Sigmoid colon (tissue), 6 donors: ENCODE measurements at regions not wholly inside any gene's neighbourhood (a gene's known extent, or its start where the extent isn't known, plus 50 kb on each side); places are given as distances from the start of the nearest gene placed in this dataset.

Experiments
- DNase-seq: peaks from one replicate; pipeline ENCODE4 v3.0.0-alpha.2; 2019
- H3K27ac ChIP-seq, 4 donors: fragments of 200-600 bp; sonication (generic); one replicate each; pipeline ENCODE4 v1.5.1; 2016 to 2019; ENCODE audit warnings: mild to moderate bottlenecking in 1 of 4
- H3K27me3 ChIP-seq, 3 donors: fragments of 200-600 bp; sonication (generic); one replicate each; pipeline ENCODE4 v1.5.1; 2019; ENCODE audit warnings: mild to moderate bottlenecking in 1 of 3
- H3K36me3 ChIP-seq, 4 donors: fragments of 200-600 bp; sonication (generic); one replicate each; pipeline ENCODE4 v1.5.1; 2016 to 2019
- H3K4me1 ChIP-seq, 4 donors: fragments of 200-600 bp; sonication (generic); one replicate each; pipeline ENCODE4 v1.5.1; 2017 to 2019
- H3K4me3 ChIP-seq, 4 donors: fragments of 200-600 bp; sonication (generic); one replicate each; pipeline ENCODE4 v1.5.1; 2017 to 2019; ENCODE audit warnings: mild to moderate bottlenecking in 2 of 4, moderate library complexity in 1 of 4
- H3K9me3 ChIP-seq, 4 donors: fragments of 200-600 bp in 3 of 4; sonication (generic) in 3 of 4; one replicate each; pipeline versions ENCODE4 v1.5.1 to v1.6.1; 2013 to 2019
- CTCF ChIP-seq, 4 experiments: fragments of 450-650 bp in 3 of 4; fragments of 200-600 bp in 1 of 4; IDR thresholded peaks; one replicate each; pipeline ENCODE4 v1.5.1; 2016 to 2019; ENCODE audit warnings: antibody characterized with exemption in 4 of 4, mild to moderate bottlenecking in 3 of 4, moderate library complexity in 2 of 4
- EP300 ChIP-seq, 4 donors: sonication (generic); formaldehyde crosslinking; IDR thresholded peaks; one replicate each; pipeline ENCODE4 v1.6.1; 2017; ENCODE audit warnings: antibody characterized with exemption in 4 of 4
- POLR2A ChIP-seq, 2 donors: fragments of 450-650 bp; IDR thresholded peaks; one replicate each; pipeline ENCODE4 v1.6.1; 2016; ENCODE audit warnings: antibody characterized with exemption in 2 of 2, mild to moderate bottlenecking in 2 of 2, moderate library complexity in 2 of 2
- POLR2AphosphoS5 ChIP-seq, 4 donors: sonication (generic); formaldehyde crosslinking; IDR thresholded peaks; one replicate each; pipeline ENCODE4 v1.6.1; 2017; ENCODE audit warnings: antibody characterized with exemption in 4 of 4
- WGBS, 2 donors: extraction: QIAGEN DNeasy Blood & Tissue Kit; methylation state at CpG; one replicate each; pipeline ENCODE4 v1.1.7; 2013; 5-methylcytosine and 5-hydroxymethylcytosine counted together
- intact Hi-C: fragments of 100-400 bp; cut with DNase I; formaldehyde crosslinking; loops from one replicate; pipeline ENCODE4 v1.15.1; 2023
- donor health status: healthy with polysubstance abuse.
- donor health status: healthy.

- no peak for DNase-seq
- no peaks in the 10 kb centered on the region for H3K27me3 ChIP-seq
- TF ChIP-seq CTCF (IDR thresholded peaks at IDR 0.05) (no peak), POLR2AphosphoS5 (IDR thresholded peaks at IDR 0.05) (no peak), EP300 (IDR thresholded peaks at IDR 0.05) (no peak), POLR2A (IDR thresholded peaks at IDR 0.05) (no peak)
- intact Hi-C loops, result no loop called here
- no peaks in the 10 kb centered on the region for H3K4me1 ChIP-seq
- no peak overlapping the region for H3K27ac ChIP-seq
- WGBS, 2 donors, result 9 to 72% methylated on average over 1 of the region's 1 CpG
- no peaks in the 10 kb centered on the region for H3K36me3 ChIP-seq
- H3K4me3 ChIP-seq, result no peak overlapping the region
- no peaks in the 10 kb centered on the region for H3K9me3 ChIP-seq
Observed at GRCh38 chr2:116877274-116877673, 937.2 kb upstream of the DDX18 start.

- H3K4me3 ChIP-seq, result no peak overlapping the region
- H3K9me3 ChIP-seq, result no peaks in the 10 kb centered on the region
- no peak for TF ChIP-seq CTCF (IDR thresholded peaks at IDR 0.05)
- no peak for TF ChIP-seq POLR2AphosphoS5 (IDR thresholded peaks at IDR 0.05)
- TF ChIP-seq EP300 (IDR thresholded peaks at IDR 0.05), result no peak
- no peak for TF ChIP-seq POLR2A (IDR thresholded peaks at IDR 0.05)
- DNase-seq, result no peak
- intact Hi-C loops, result no loop called here
- no peak overlapping the region for H3K27ac ChIP-seq
- H3K4me1 ChIP-seq, result no peaks in the 10 kb centered on the region
- no peaks in the 10 kb centered on the region for H3K36me3 ChIP-seq
- H3K27me3 ChIP-seq, result no peaks in the 10 kb centered on the region
- WGBS, 2 donors, result 53 to 88% methylated on average over 2 of the region's 2 CpGs
Observed at GRCh38 chr2:116877944-116878343, 936.5 kb upstream of the DDX18 start.

- Histone ChIP-seq H3K9me3 (no peaks in the 10 kb centered on the region), H3K27ac (no peak overlapping the region), H3K4me1 (no peaks in the 10 kb centered on the region), H3K4me3 (no peak overlapping the region), H3K36me3 (no peaks in the 10 kb centered on the region), H3K27me3 (no peaks in the 10 kb centered on the region)
- TF ChIP-seq CTCF (IDR thresholded peaks at IDR 0.05) (no peak), POLR2AphosphoS5 (IDR thresholded peaks at IDR 0.05) (no peak), EP300 (IDR thresholded peaks at IDR 0.05) (no peak)
- WGBS, 2 donors, result 85 to 91% methylated on average over 2 of the region's 2 CpGs
- intact Hi-C loops, result no loop called here
- DNase-seq, result no peak
Observed at GRCh38 chr2:116879650-116880160, 934.8 kb upstream of the DDX18 start.

GRCh38 chr2:116891191-116891590, 923.3 kb upstream of the DDX18 start:
- H3K36me3 ChIP-seq, result no peaks in the 10 kb centered on the region
- WGBS, 2 donors, result 76 to 90% methylated on average over 1 of the region's 1 CpG
- no peak overlapping the region for H3K27ac ChIP-seq
- no peak for TF ChIP-seq CTCF (IDR thresholded peaks at IDR 0.05)
- TF ChIP-seq EP300 (IDR thresholded peaks at IDR 0.05), result no peak
- TF ChIP-seq POLR2A (IDR thresholded peaks at IDR 0.05), result no peak
- no peak for TF ChIP-seq POLR2AphosphoS5 (IDR thresholded peaks at IDR 0.05)
- H3K4me3 ChIP-seq, result no peak overlapping the region
- H3K4me1 ChIP-seq, result no peaks in the 10 kb centered on the region
- no peaks in the 10 kb centered on the region for H3K27me3 ChIP-seq
- H3K9me3 ChIP-seq, result peaks cover 0 to 9% (median 3%) of the 10 kb centered on the region in 4 donors
- intact Hi-C loops, result no loop called here
- no peak for DNase-seq

GRCh38 chr2:116911540-116911939, 903.0 kb upstream of the DDX18 start:
- intact Hi-C loops, result no loop called here
- TF ChIP-seq POLR2A (IDR thresholded peaks at IDR 0.05), result no peak
- no peak for TF ChIP-seq POLR2AphosphoS5 (IDR thresholded peaks at IDR 0.05)
- no peak for TF ChIP-seq EP300 (IDR thresholded peaks at IDR 0.05)
- TF ChIP-seq CTCF (IDR thresholded peaks at IDR 0.05), result no peak
- H3K4me3 ChIP-seq, result no peak overlapping the region
- no peaks in the 10 kb centered on the region for H3K27me3 ChIP-seq
- H3K9me3 ChIP-seq, result no peaks in the 10 kb centered on the region
- H3K36me3 ChIP-seq, result no peaks in the 10 kb centered on the region
- no peak for DNase-seq
- H3K27ac ChIP-seq, result no peak overlapping the region
- no peaks in the 10 kb centered on the region for H3K4me1 ChIP-seq
